ENCODE measurements at regions not wholly inside any gene's neighbourhood (a gene's known extent, or its start where the extent isn't known, plus 50 kb on each side); places are given as distances from the start of the nearest gene placed in this dataset.
A peak's percentile ranks its signal among the peaks of the same experiment; 100 is the strongest.

- Histone ChIP-seq H3K4me2 (ENCODE audit: unreplicated experiment) (no peak overlapping the region), H3K9ac (no peak overlapping the region), H2AFZ (no peak overlapping the region), H4K20me1 (ENCODE audit: insufficient read depth) (no peaks in the 10 kb centered on the region), H3K27ac (no peak overlapping the region), H3F3A (ENCODE audit: insufficient read depth) (no peaks in the 10 kb centered on the region), H3K27me3 (replicated peaks; ENCODE audit: insufficient read depth) (no peaks in the 10 kb centered on the region), H3K79me2 (ENCODE audit: insufficient read depth) (no peaks in the 10 kb centered on the region), H3K4me3 (no peak overlapping the region), H3K36me3 (ENCODE audit: low read depth) (no peaks in the 10 kb centered on the region), H3K4me1 (ENCODE audit: insufficient read depth) (peaks cover 12% of the 10 kb centered on the region), H3K9me2 (ENCODE audit: insufficient read depth) (no peaks in the 10 kb centered on the region), H3K9me3 (ENCODE audit: low read depth) (no peaks in the 10 kb centered on the region)
- DNase-seq: peak; percentile 26
- TF ChIP-seq EZH2phosphoT487 (IDR thresholded peaks at IDR 0.05; ENCODE audit: insufficient read depth, low read depth): no peak
- no peak for TF ChIP-seq EZH2 (IDR thresholded peaks at IDR 0.05; ENCODE audit: insufficient read depth, poor library complexity, severe bottlenecking)
- 62 to 68% methylated on average over 10 of the region's 10 CpGs for WGBS, 2 experiments (ENCODE audit: low coverage in 1 of 2, low lambda C conversion rate in 2 of 2, missing lambda C conversion rate in 2 of 2)
- in situ Hi-C loops (cut with MboI): no loop called here
These were observed 156.0 kb downstream of the SEC61B start for GRCh38 chr9:99377790-99378775.

GRCh38 chr9:99383536-99383935 lies 161.5 kb downstream of the SEC61B start:
- 35 to 36% methylated on average over 2 of the region's 2 CpGs for WGBS, 2 experiments (ENCODE audit: low coverage in 1 of 2, low lambda C conversion rate in 2 of 2, missing lambda C conversion rate in 2 of 2)
- in situ Hi-C loops (cut with MboI): no loop called here
- TF ChIP-seq EZH2 (IDR thresholded peaks at IDR 0.05; ENCODE audit: insufficient read depth, poor library complexity, severe bottlenecking): no peak
- no peak for TF ChIP-seq EZH2phosphoT487 (IDR thresholded peaks at IDR 0.05; ENCODE audit: insufficient read depth, low read depth)
- no peaks in the 10 kb centered on the region for H3K9me2 ChIP-seq (ENCODE audit: insufficient read depth)
- H3F3A ChIP-seq (ENCODE audit: insufficient read depth): no peaks in the 10 kb centered on the region
- H3K36me3 ChIP-seq (ENCODE audit: low read depth): no peaks in the 10 kb centered on the region
- no peak for DNase-seq
- H3K4me1 ChIP-seq (ENCODE audit: insufficient read depth): 0 out of 2 replicates have a peak, but pooled peaks cover 8% of the 10 kb centered on the region
- no peaks in the 10 kb centered on the region for H3K27me3 ChIP-seq (replicated peaks; ENCODE audit: insufficient read depth)
- H3K4me2 ChIP-seq (ENCODE audit: unreplicated experiment): no peak overlapping the region
- H3K27ac ChIP-seq: no peak overlapping the region
- H3K9ac ChIP-seq: no peak overlapping the region
- H4K20me1 ChIP-seq (ENCODE audit: insufficient read depth): no peaks in the 10 kb centered on the region
- H3K9me3 ChIP-seq (ENCODE audit: low read depth): no peaks in the 10 kb centered on the region
- H3K4me3 ChIP-seq: no peak overlapping the region
- no peaks in the 10 kb centered on the region for H3K79me2 ChIP-seq (ENCODE audit: insufficient read depth)
- H2AFZ ChIP-seq: no peak overlapping the region

- Histone ChIP-seq H3K9me3 (ENCODE audit: low read depth) (no peaks in the 10 kb centered on the region), H3K27me3 (replicated peaks; ENCODE audit: insufficient read depth) (no peaks in the 10 kb centered on the region), H3K4me3 (no peak overlapping the region), H3K9me2 (ENCODE audit: insufficient read depth) (no peaks in the 10 kb centered on the region), H3K79me2 (ENCODE audit: insufficient read depth) (no peaks in the 10 kb centered on the region), H3K36me3 (ENCODE audit: low read depth) (no peaks in the 10 kb centered on the region), H2AFZ (no peak overlapping the region), H3K4me2 (ENCODE audit: unreplicated experiment) (no peak overlapping the region), H3K27ac (no peak overlapping the region), H3K9ac (no peak overlapping the region), H3K4me1 (ENCODE audit: insufficient read depth) (peaks cover 7% of the 10 kb centered on the region; the same call in 1 of the 2 replicates), H3F3A (ENCODE audit: insufficient read depth) (no peaks in the 10 kb centered on the region), H4K20me1 (ENCODE audit: insufficient read depth) (no peaks in the 10 kb centered on the region)
- no peak for DNase-seq
- TF ChIP-seq EZH2phosphoT487 (IDR thresholded peaks at IDR 0.05; ENCODE audit: insufficient read depth, low read depth): no peak
- TF ChIP-seq EZH2 (IDR thresholded peaks at IDR 0.05; ENCODE audit: insufficient read depth, poor library complexity, severe bottlenecking): no peak
- in situ Hi-C loops (cut with MboI): no loop called here
- 72 to 77% methylated on average over 4 of the region's 4 CpGs for WGBS, 2 experiments (ENCODE audit: low coverage in 1 of 2, low lambda C conversion rate in 2 of 2, missing lambda C conversion rate in 2 of 2)
These were observed 163.1 kb downstream of the SEC61B start for GRCh38 chr9:99385215-99385614.

GRCh38 chr9:99385814-99386279 lies 163.8 kb downstream of the SEC61B start:
- no peak overlapping the region for H3K4me3 ChIP-seq
- no peaks in the 10 kb centered on the region for H4K20me1 ChIP-seq (ENCODE audit: insufficient read depth)
- H3K36me3 ChIP-seq (ENCODE audit: low read depth): no peaks in the 10 kb centered on the region
- in situ Hi-C loops (cut with MboI): no loop called here
- no peak overlapping the region for H3K9ac ChIP-seq
- no peak overlapping the region for H2AFZ ChIP-seq
- WGBS, 2 experiments (ENCODE audit: low coverage in 1 of 2, low lambda C conversion rate in 2 of 2, missing lambda C conversion rate in 2 of 2): 3 to 8% methylated on average over 5 of the region's 5 CpGs
- no peaks in the 10 kb centered on the region for H3K9me3 ChIP-seq (ENCODE audit: low read depth)
- peak; percentile 53 for DNase-seq
- no peaks in the 10 kb centered on the region for H3K27me3 ChIP-seq (replicated peaks; ENCODE audit: insufficient read depth)
- H3K4me1 ChIP-seq (ENCODE audit: insufficient read depth): peaks cover 7% of the 10 kb centered on the region; the same call in 1 of the 2 replicates
- no peak overlapping the region for H3K27ac ChIP-seq
- H3K79me2 ChIP-seq (ENCODE audit: insufficient read depth): no peaks in the 10 kb centered on the region
- no peaks in the 10 kb centered on the region for H3F3A ChIP-seq (ENCODE audit: insufficient read depth)
- no peak overlapping the region for H3K4me2 ChIP-seq (ENCODE audit: unreplicated experiment)
- TF ChIP-seq EZH2phosphoT487 (IDR thresholded peaks at IDR 0.05; ENCODE audit: insufficient read depth, low read depth) (no peak), EZH2 (IDR thresholded peaks at IDR 0.05; ENCODE audit: insufficient read depth, poor library complexity, severe bottlenecking) (no peak)
- H3K9me2 ChIP-seq (ENCODE audit: insufficient read depth): no peaks in the 10 kb centered on the region
